Thoracic aorta (tissue), 2 donors: ENCODE measurements at regions not wholly inside any gene's neighbourhood (a gene's known extent, or its start where the extent isn't known, plus 50 kb on each side); places are given as distances from the start of the nearest gene placed in this dataset.
A peak's percentile ranks its signal among the peaks of the same experiment; 100 is the strongest.

Experiments
- ATAC-seq: fragments of 150-250 bp; one replicate; pipeline ENCODE4 v1.8.0; 2017; ENCODE audit warnings: low read depth; ENCODE audit not compliant: insufficient number of reproducible peaks, low FRiP score
- DNase-seq: peaks from one replicate; pipeline ENCODE4 v3.0.0-alpha.2; 2020; ENCODE audit warnings: low spot score
- H3K27ac ChIP-seq, 2 donors: fragments of 200-600 bp; sonication (generic); 1 replicate in 1 of 2; 2 replicates in 1 of 2; pipeline ENCODE4 v1.5.1; 2016; ENCODE audit warnings: mild to moderate bottlenecking in 2 of 2, moderate library complexity in 2 of 2
- H3K27me3 ChIP-seq: fragments of 200-600 bp; sonication (generic); replicated peaks from 2 replicates; pipeline ENCODE4 v1.6.0; 2016; ENCODE audit warnings: mild to moderate bottlenecking; ENCODE audit not compliant: insufficient read depth
- H3K36me3 ChIP-seq: fragments of 200-600 bp; sonication (generic); one replicate; pipeline ENCODE4 v1.5.1; 2016
- H3K4me1 ChIP-seq, 2 donors: fragments of 200-600 bp; sonication (generic); 1 replicate in 1 of 2; 2 replicates in 1 of 2; pipeline versions ENCODE4 v1.5.1 to v1.6.0; 2016; ENCODE audit warnings: low read depth in 2 of 2, mild to moderate bottlenecking in 1 of 2; ENCODE audit not compliant: control insufficient read depth in 1 of 2
- H3K4me3 ChIP-seq: fragments of 200-600 bp; sonication (generic); 2 replicates; pipeline ENCODE4 v1.5.1; 2016; ENCODE audit warnings: mild to moderate bottlenecking
- H3K9me3 ChIP-seq: fragments of 200-600 bp; sonication (generic); 2 replicates; pipeline ENCODE4 v1.5.1; 2016
- CTCF ChIP-seq: fragments of 200-600 bp; sonication (generic); IDR thresholded peaks from one replicate; pipeline ENCODE4 v1.5.1; 2019; ENCODE audit warnings: antibody characterized with exemption

- H3K36me3 ChIP-seq, result no peaks in the 10 kb centered on the region
- ATAC-seq, result no peak
- no peak for TF ChIP-seq CTCF
- peaks cover 11 to 29% of the 10 kb centered on the region in 2 donors for H3K4me1 ChIP-seq
- H3K4me3 ChIP-seq, result no peak overlapping the region
- H3K9me3 ChIP-seq, result peaks cover 3% of the 10 kb centered on the region
- DNase-seq, result no peak
- H3K27me3 ChIP-seq, result no peaks in the 10 kb centered on the region
- H3K27ac ChIP-seq, result no peak overlapping the region
Measured at GRCh38 chr3:72489901-72490300, 358.3 kb downstream of the SHQ1 start.

GRCh38 chr3:72488738-72489035 lies 359.6 kb downstream of the SHQ1 start:
- H3K9me3 ChIP-seq, result no peaks in the 10 kb centered on the region
- DNase-seq (no peak), ATAC-seq (no peak)
- H3K4me3 ChIP-seq, result no peak overlapping the region
- H3K4me1 ChIP-seq, result peaks cover 11 to 29% of the 10 kb centered on the region in 2 donors
- no peak overlapping the region for H3K27ac ChIP-seq
- TF ChIP-seq CTCF, result no peak
- H3K27me3 ChIP-seq, result no peaks in the 10 kb centered on the region
- H3K36me3 ChIP-seq, result no peaks in the 10 kb centered on the region

- Histone ChIP-seq H3K4me3 (no peak overlapping the region), H3K36me3 (no peaks in the 10 kb centered on the region), H3K4me1 (peaks cover 14 to 33% of the 10 kb centered on the region in 2 donors), H3K27me3 (no peaks in the 10 kb centered on the region), H3K9me3 (no peaks in the 10 kb centered on the region), H3K27ac (no peak overlapping the region)
- DNase-seq (no peak), ATAC-seq (no peak)
- TF ChIP-seq CTCF, result no peak
Measured at GRCh38 chr3:72487946-72488737, 360.1 kb downstream of the SHQ1 start.

GRCh38 chr3:72487078-72487765 lies 361.0 kb downstream of the SHQ1 start:
- ATAC-seq (peak; percentile 53), DNase-seq (peak; percentile 49)
- no peaks in the 10 kb centered on the region for H3K9me3 ChIP-seq
- no peaks in the 10 kb centered on the region for H3K27me3 ChIP-seq
- H3K4me1 ChIP-seq, result peaks cover 19 to 40% of the 10 kb centered on the region in 2 donors
- H3K4me3 ChIP-seq, result peak overlapping the region; percentile 18
- no peaks in the 10 kb centered on the region for H3K36me3 ChIP-seq
- H3K27ac ChIP-seq, result no peak overlapping the region
- no peak for TF ChIP-seq CTCF

- Histone ChIP-seq H3K9me3 (no peaks in the 10 kb centered on the region), H3K27me3 (no peaks in the 10 kb centered on the region), H3K4me3 (no peak overlapping the region), H3K36me3 (no peaks in the 10 kb centered on the region), H3K4me1 (peaks cover 19 to 40% of the 10 kb centered on the region in 2 donors), H3K27ac (no peak overlapping the region)
- DNase-seq (no peak), ATAC-seq (peak; percentile 35)
- no peak for TF ChIP-seq CTCF
Measured at GRCh38 chr3:72485641-72486040, 362.6 kb downstream of the SHQ1 start.
